Muscle layer of duodenum (tissue), 2 donors: ENCODE measurements at regions not wholly inside any gene's neighbourhood (a gene's known extent, or its start where the extent isn't known, plus 50 kb on each side); places are given as distances from the start of the nearest gene placed in this dataset.

Experiments
- H3K27ac ChIP-seq: one replicate; pipeline ENCODE4 v1.7.0; 2013; ENCODE audit warnings: mild to moderate bottlenecking, low read length
- H3K27me3 ChIP-seq: one replicate; pipeline ENCODE4 v1.7.0; 2013; ENCODE audit warnings: low read depth, mild to moderate bottlenecking, control low read depth, low read length
- H3K36me3 ChIP-seq, 2 donors: one replicate each; pipeline ENCODE4 v1.7.0; 2013; ENCODE audit warnings: low read length in 2 of 2, control low read depth in 1 of 2, mild to moderate bottlenecking in 1 of 2; ENCODE audit not compliant: insufficient read depth in 2 of 2, control insufficient read depth in 1 of 2
- H3K4me1 ChIP-seq, 2 donors: one replicate each; pipeline ENCODE4 v1.7.0; 2013; ENCODE audit warnings: low read length in 2 of 2, mild to moderate bottlenecking in 2 of 2, control low read depth in 1 of 2, moderate library complexity in 1 of 2; ENCODE audit not compliant: insufficient read depth in 2 of 2, control insufficient read depth in 1 of 2
- H3K4me3 ChIP-seq, 2 donors: one replicate each; pipeline ENCODE4 v1.7.0; 2013; ENCODE audit warnings: low read length in 2 of 2, low read depth in 1 of 2, mild to moderate bottlenecking in 1 of 2
- H3K9me3 ChIP-seq, 2 donors: one replicate each; pipeline ENCODE4 v1.7.0; 2013; ENCODE audit warnings: low read length in 2 of 2, control low read depth in 1 of 2, mild to moderate bottlenecking in 1 of 2; ENCODE audit not compliant: control insufficient read depth in 1 of 2
- donor health status: healthy.

GRCh38 chr14:104467236-104467635 lies 112.3 kb upstream of the C14orf180 start:
- Histone ChIP-seq H3K4me3 (no peak overlapping the region), H3K27me3 (peaks cover under 1% of the 10 kb centered on the region), H3K27ac (no peak overlapping the region), H3K4me1 (peaks cover 0 to under 1% of the 10 kb centered on the region in 2 donors), H3K9me3 (no peaks in the 10 kb centered on the region), H3K36me3 (no peaks in the 10 kb centered on the region)

GRCh38 chr14:104467641-104468040 lies 111.9 kb upstream of the C14orf180 start:
- H3K4me1 ChIP-seq: no peaks in the 10 kb centered on the region
- no peaks in the 10 kb centered on the region for H3K27me3 ChIP-seq
- no peak overlapping the region for H3K4me3 ChIP-seq
- H3K9me3 ChIP-seq: no peaks in the 10 kb centered on the region
- H3K27ac ChIP-seq: no peak overlapping the region
- H3K36me3 ChIP-seq: no peaks in the 10 kb centered on the region

- Histone ChIP-seq H3K4me3 (no peak overlapping the region), H3K4me1 (no peaks in the 10 kb centered on the region), H3K27ac (no peak overlapping the region), H3K27me3 (no peaks in the 10 kb centered on the region), H3K9me3 (no peaks in the 10 kb centered on the region), H3K36me3 (no peaks in the 10 kb centered on the region)
These were observed 110.0 kb upstream of the C14orf180 start for GRCh38 chr14:104469591-104469990.

GRCh38 chr14:104470588-104470987 lies 109.0 kb upstream of the C14orf180 start:
- Histone ChIP-seq H3K27ac (no peak overlapping the region), H3K4me1 (no peaks in the 10 kb centered on the region), H3K27me3 (no peaks in the 10 kb centered on the region), H3K4me3 (no peak overlapping the region), H3K9me3 (no peaks in the 10 kb centered on the region), H3K36me3 (no peaks in the 10 kb centered on the region)

- no peaks in the 10 kb centered on the region for H3K27me3 ChIP-seq
- no peaks in the 10 kb centered on the region for H3K4me1 ChIP-seq
- no peaks in the 10 kb centered on the region for H3K36me3 ChIP-seq
- H3K4me3 ChIP-seq: no peak overlapping the region
- H3K9me3 ChIP-seq: no peaks in the 10 kb centered on the region
- H3K27ac ChIP-seq: no peak overlapping the region
These were observed 108.5 kb upstream of the C14orf180 start for GRCh38 chr14:104471114-104471513.

GRCh38 chr14:104472073-104472472 lies 107.5 kb upstream of the C14orf180 start:
- Histone ChIP-seq H3K27me3 (no peaks in the 10 kb centered on the region), H3K36me3 (no peaks in the 10 kb centered on the region), H3K4me1 (no peaks in the 10 kb centered on the region), H3K27ac (no peak overlapping the region), H3K4me3 (no peak overlapping the region), H3K9me3 (no peaks in the 10 kb centered on the region)

- Histone ChIP-seq H3K9me3 (no peaks in the 10 kb centered on the region), H3K27me3 (no peaks in the 10 kb centered on the region), H3K36me3 (no peaks in the 10 kb centered on the region), H3K4me3 (no peak overlapping the region), H3K4me1 (no peaks in the 10 kb centered on the region), H3K27ac (no peak overlapping the region)
These were observed 106.9 kb upstream of the C14orf180 start for GRCh38 chr14:104472536-104473243.

- no peak overlapping the region for H3K4me3 ChIP-seq
- no peaks in the 10 kb centered on the region for H3K27me3 ChIP-seq
- no peaks in the 10 kb centered on the region for H3K36me3 ChIP-seq
- H3K27ac ChIP-seq: no peak overlapping the region
- H3K4me1 ChIP-seq: no peaks in the 10 kb centered on the region
- H3K9me3 ChIP-seq: no peaks in the 10 kb centered on the region
These were observed 106.4 kb upstream of the C14orf180 start for GRCh38 chr14:104473244-104473565.

- no peak overlapping the region for H3K27ac ChIP-seq
- no peaks in the 10 kb centered on the region for H3K4me1 ChIP-seq
- no peaks in the 10 kb centered on the region for H3K9me3 ChIP-seq
- H3K36me3 ChIP-seq: no peaks in the 10 kb centered on the region
- no peak overlapping the region for H3K4me3 ChIP-seq
- no peaks in the 10 kb centered on the region for H3K27me3 ChIP-seq
These were observed 105.7 kb upstream of the C14orf180 start for GRCh38 chr14:104473649-104474494.

- H3K27ac ChIP-seq: no peak overlapping the region
- no peaks in the 10 kb centered on the region for H3K27me3 ChIP-seq
- no peaks in the 10 kb centered on the region for H3K36me3 ChIP-seq
- no peak overlapping the region for H3K4me3 ChIP-seq
- H3K9me3 ChIP-seq: no peaks in the 10 kb centered on the region
- H3K4me1 ChIP-seq: no peaks in the 10 kb centered on the region
These were observed 104.9 kb upstream of the C14orf180 start for GRCh38 chr14:104474495-104475213.

GRCh38 chr14:104475256-104475655 lies 104.3 kb upstream of the C14orf180 start:
- Histone ChIP-seq H3K4me3 (no peak overlapping the region), H3K27ac (no peak overlapping the region), H3K36me3 (no peaks in the 10 kb centered on the region), H3K9me3 (no peaks in the 10 kb centered on the region), H3K4me1 (no peaks in the 10 kb centered on the region), H3K27me3 (no peaks in the 10 kb centered on the region)
